ENCODE measurements at regions not wholly inside any gene's neighbourhood (a gene's known extent, or its start where the extent isn't known, plus 50 kb on each side); places are given as distances from the start of the nearest gene placed in this dataset.

DNA sequence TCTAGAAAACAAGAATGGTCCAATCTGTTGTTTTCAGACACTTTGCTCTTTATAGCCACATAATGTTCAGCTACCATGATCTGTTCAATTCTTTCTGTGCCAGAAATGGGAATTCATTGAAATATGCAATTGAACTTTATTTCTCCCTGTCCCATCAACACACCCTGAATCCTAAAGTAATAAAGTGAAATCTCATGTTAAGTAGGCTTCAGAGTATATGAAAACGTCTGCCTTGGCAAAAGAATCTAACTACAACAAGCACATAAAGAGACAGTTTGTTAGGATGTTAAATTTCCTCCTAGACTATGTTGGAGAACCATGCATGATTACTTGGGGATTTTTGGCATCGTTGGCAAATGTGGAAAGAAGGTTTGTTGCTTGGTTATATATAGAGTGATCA is 722.7 kb downstream of the XPNPEP1 start:
- H3K27me3 Mint-ChIP-seq, result no peaks in the 10 kb centered on the region
- no peaks in the 10 kb centered on the region for H3K36me3 Mint-ChIP-seq (ENCODE audit: low read depth)
- no peaks in the 10 kb centered on the region for H3K4me1 Mint-ChIP-seq (ENCODE audit: low read depth)
- no peak overlapping the region for H3K4me3 Mint-ChIP-seq
- H3K9me3 Mint-ChIP-seq, result peaks cover 10% of the 10 kb centered on the region
- no peak overlapping the region for H3K27ac Mint-ChIP-seq

DNA sequence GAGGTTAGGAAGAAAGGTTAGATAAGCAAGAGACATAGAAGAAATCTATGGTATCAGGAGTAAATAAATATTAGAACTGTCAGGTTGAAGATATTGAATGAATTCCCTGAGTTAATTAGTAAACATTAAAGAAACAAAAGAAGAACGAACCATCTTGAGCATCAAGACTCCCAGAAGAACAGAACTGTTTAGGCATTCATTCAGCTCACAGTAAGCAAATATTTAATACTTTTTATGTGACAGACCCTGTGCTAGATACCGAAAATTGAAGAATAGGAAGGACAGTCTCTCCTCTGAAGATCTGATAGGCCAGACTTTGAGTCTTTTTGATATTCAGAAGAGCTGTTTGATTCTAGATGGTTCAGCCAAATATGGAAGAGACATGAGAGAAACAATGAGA is 731.5 kb downstream of the XPNPEP1 start:
- no peaks in the 10 kb centered on the region for H3K27me3 Mint-ChIP-seq
- H3K27ac Mint-ChIP-seq, result no peak overlapping the region
- H3K36me3 Mint-ChIP-seq (ENCODE audit: low read depth), result no peaks in the 10 kb centered on the region
- no peaks in the 10 kb centered on the region for H3K4me1 Mint-ChIP-seq (ENCODE audit: low read depth)
- no peak overlapping the region for H3K4me3 Mint-ChIP-seq
- peaks cover 18% of the 10 kb centered on the region for H3K9me3 Mint-ChIP-seq

DNA sequence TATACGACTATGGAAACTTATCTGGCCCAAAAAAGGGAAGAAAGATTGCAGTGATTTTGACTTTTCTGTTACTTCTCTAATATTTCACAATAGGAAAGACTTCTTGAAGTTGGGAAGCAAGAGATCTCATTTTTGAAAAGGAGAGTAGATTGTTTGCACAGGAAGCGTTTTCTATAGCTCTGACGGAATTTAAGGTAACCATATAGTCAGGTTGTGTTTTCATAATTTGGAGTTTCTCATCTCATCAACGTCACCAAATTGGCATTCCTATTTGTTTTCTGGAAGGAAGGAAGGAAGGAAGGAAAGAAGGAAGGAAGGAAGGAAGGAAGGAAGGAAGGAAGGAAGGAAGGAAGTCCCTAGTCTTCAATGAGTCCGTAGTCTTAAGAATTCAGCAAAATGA is 732.0 kb downstream of the XPNPEP1 start:
- Mint-ChIP-seq H3K27me3 (no peaks in the 10 kb centered on the region), H3K36me3 (ENCODE audit: low read depth) (no peaks in the 10 kb centered on the region), H3K4me1 (ENCODE audit: low read depth) (no peaks in the 10 kb centered on the region), H3K27ac (no peak overlapping the region), H3K9me3 (peaks cover 18% of the 10 kb centered on the region), H3K4me3 (no peak overlapping the region)

DNA sequence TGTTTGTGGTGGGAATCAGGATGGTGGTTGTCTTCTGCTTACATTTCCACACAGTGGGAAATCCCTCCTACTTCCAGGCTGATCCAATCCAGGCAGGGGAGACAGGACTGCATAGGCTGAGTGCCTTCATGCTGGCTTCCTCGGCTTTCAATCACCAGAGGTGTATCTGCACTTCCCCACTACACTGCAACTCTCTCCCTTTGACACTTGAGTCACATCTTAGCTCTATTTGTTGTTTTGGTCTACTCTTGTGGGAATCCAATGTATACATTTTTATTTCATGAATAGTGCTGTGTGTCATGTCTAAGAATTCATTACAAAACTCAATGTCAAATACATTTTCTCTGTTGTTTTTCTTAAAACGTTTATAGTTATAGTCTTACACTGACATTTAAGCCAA is 735.6 kb downstream of the XPNPEP1 start:
- no peak overlapping the region for H3K4me3 Mint-ChIP-seq
- no peak overlapping the region for H3K27ac Mint-ChIP-seq
- H3K27me3 Mint-ChIP-seq, result no peaks in the 10 kb centered on the region
- H3K4me1 Mint-ChIP-seq (ENCODE audit: low read depth), result no peaks in the 10 kb centered on the region
- H3K36me3 Mint-ChIP-seq (ENCODE audit: low read depth), result no peaks in the 10 kb centered on the region
- H3K9me3 Mint-ChIP-seq, result peaks cover 32% of the 10 kb centered on the region

DNA sequence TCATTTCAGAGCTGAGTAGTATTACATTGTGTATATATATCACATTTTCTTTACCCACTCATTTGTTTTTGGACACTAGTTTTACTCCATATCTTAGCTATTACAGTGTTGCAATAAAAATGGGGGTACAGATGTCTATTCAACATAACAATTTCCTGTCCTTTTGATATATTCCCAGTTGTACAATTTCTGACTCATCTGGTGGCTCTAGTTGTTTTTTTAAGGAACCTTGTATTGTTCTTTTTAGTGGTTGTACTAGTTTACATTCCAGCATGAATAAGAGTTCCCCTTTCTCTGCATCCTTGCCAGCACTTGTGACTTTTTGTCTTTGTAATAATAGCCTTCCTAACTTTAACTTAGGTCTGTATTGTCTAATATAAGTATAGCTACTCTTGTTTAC is 739.9 kb downstream of the XPNPEP1 start:
- Mint-ChIP-seq H3K4me3 (no peak overlapping the region), H3K9me3 (peaks cover 23% of the 10 kb centered on the region), H3K36me3 (ENCODE audit: low read depth) (no peaks in the 10 kb centered on the region), H3K27ac (no peak overlapping the region), H3K27me3 (no peaks in the 10 kb centered on the region), H3K4me1 (ENCODE audit: low read depth) (no peaks in the 10 kb centered on the region)

DNA sequence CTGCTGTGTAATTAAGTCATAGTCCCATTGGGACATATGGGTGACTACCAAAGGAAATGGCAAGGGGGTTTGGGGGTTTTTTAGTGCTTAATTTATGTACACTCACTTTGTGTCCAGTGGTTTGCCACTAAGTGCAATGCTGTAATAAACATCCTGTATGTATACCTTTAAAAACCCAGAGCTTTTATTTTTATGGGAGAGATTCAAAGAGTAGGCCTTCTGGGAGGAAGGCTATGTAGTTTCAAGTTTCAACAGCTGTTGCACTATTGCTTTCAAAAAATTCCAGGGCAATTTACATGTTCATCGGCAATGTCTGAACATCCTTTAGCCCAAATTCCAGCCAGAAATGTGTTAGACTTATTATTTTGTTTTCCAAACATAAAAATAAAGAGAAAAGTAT is 744.7 kb downstream of the XPNPEP1 start:
- Mint-ChIP-seq H3K9me3 (peaks cover 5% of the 10 kb centered on the region), H3K27ac (no peak overlapping the region), H3K4me1 (ENCODE audit: low read depth) (no peaks in the 10 kb centered on the region), H3K36me3 (ENCODE audit: low read depth) (no peaks in the 10 kb centered on the region), H3K27me3 (no peaks in the 10 kb centered on the region), H3K4me3 (no peak overlapping the region)

DNA sequence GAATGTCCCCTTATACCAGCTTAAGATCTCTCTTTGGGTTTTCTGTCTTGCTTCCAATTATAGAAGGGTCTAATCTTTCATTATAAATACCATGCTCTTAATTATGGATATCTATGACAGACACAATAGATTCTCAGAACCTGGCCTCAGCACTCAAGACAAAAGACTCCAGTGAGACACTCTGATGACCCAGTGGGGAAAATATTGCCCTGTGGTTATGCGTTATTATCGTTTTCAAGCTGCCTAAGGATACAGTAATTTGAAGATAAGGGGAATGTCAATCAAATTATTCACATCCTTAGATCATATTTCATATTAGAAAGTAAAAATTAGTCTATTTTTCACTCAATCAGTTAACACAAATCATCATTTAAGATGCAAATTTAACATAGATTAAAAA is 748.8 kb downstream of the XPNPEP1 start:
- H3K36me3 Mint-ChIP-seq (ENCODE audit: low read depth), result no peaks in the 10 kb centered on the region
- no peak overlapping the region for H3K27ac Mint-ChIP-seq
- H3K27me3 Mint-ChIP-seq, result no peaks in the 10 kb centered on the region
- no peak overlapping the region for H3K4me3 Mint-ChIP-seq
- H3K4me1 Mint-ChIP-seq (ENCODE audit: low read depth), result no peaks in the 10 kb centered on the region
- H3K9me3 Mint-ChIP-seq, result peaks cover 4% of the 10 kb centered on the region

DNA sequence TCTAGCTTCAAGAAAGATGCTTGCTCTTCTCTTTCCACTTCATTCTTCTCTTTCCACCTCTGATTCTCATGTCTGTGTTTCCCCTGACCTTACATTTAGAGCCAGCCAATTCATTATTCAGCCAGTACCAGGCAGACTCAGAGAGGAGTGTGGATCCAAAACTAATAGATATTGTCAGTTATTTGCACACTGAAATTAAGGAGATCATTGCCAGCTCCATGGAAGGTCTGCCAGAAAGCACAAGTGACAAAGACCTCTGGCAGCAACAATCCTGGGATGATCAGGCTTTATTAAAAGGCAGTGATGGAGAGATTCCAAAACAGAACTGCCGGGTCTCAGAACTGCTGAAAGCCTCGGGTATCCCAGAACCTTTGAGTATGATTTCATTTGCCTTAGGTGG is 749.4 kb downstream of the XPNPEP1 start:
- peaks cover 4% of the 10 kb centered on the region for H3K9me3 Mint-ChIP-seq
- H3K4me1 Mint-ChIP-seq (ENCODE audit: low read depth), result no peaks in the 10 kb centered on the region
- no peak overlapping the region for H3K27ac Mint-ChIP-seq
- H3K36me3 Mint-ChIP-seq (ENCODE audit: low read depth), result no peaks in the 10 kb centered on the region
- H3K4me3 Mint-ChIP-seq, result no peak overlapping the region
- no peaks in the 10 kb centered on the region for H3K27me3 Mint-ChIP-seq

DNA sequence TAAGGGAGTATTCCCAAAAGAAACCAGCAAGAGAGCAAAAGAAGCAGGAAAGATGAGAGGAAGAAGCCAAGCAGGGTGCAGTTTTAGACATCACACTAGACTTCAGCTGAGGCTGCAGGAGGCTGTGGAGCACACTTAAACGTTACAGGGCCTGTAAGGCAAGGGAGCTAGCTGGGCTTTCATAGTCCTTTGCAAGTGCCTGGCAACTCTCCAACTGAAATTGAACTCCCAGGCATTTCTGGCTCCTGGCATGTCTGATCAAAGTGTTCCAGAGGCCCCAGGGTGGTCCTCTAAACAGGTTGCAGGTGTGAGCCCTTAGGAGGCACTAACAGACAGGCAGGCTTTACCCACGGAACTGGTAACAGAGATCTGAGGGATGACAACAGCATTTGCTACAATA is 750.2 kb downstream of the XPNPEP1 start:
- no peaks in the 10 kb centered on the region for H3K36me3 Mint-ChIP-seq (ENCODE audit: low read depth)
- H3K4me3 Mint-ChIP-seq, result no peak overlapping the region
- no peak overlapping the region for H3K27ac Mint-ChIP-seq
- no peaks in the 10 kb centered on the region for H3K4me1 Mint-ChIP-seq (ENCODE audit: low read depth)
- H3K27me3 Mint-ChIP-seq, result no peaks in the 10 kb centered on the region
- H3K9me3 Mint-ChIP-seq, result peaks cover 4% of the 10 kb centered on the region

DNA sequence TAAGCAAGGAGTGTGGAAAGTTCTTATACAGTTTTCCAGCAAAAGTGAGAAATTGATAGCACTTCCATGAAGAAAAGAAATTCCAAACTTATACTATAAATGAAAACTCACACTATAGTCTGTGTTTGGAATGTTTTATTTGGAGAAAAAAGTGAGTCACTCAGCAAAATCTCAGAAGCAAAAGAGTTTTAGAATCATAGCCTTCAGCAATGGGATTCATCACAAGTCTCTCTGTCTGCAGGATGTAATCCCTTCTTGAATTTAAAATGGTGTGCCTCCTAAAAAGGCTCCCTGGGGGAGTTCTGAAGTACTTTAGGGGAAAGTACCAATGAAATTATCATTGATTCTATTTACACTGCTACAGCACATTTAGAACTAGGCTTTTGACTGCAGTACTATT is 756.4 kb downstream of the XPNPEP1 start:
- Mint-ChIP-seq H3K4me3 (no peak overlapping the region), H3K27ac (no peak overlapping the region), H3K4me1 (ENCODE audit: low read depth) (no peaks in the 10 kb centered on the region), H3K36me3 (ENCODE audit: low read depth) (no peaks in the 10 kb centered on the region), H3K27me3 (no peaks in the 10 kb centered on the region), H3K9me3 (peaks cover 5% of the 10 kb centered on the region)

DNA sequence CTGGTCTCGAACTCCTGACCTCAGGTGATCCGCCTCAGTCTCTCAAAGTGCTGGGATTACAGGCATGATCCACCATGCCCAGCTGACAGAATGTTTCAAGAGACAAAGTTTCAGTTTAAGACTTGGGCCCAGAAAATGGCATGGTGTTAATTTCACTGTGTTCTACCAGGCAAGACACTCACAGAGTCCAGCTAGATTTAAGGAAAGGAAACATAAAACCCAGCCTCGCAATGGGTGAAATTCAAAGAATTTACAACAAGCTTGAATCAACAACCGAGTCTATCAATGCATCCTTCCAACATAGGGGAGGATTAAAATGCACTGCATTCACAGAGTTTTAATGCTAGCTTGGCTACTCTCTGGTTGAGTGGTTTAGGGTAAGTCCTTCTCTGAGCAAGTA is 764.0 kb downstream of the XPNPEP1 start:
- H3K4me3 Mint-ChIP-seq, result no peak overlapping the region
- H3K27ac Mint-ChIP-seq, result no peak overlapping the region
- H3K4me1 Mint-ChIP-seq (ENCODE audit: low read depth), result no peaks in the 10 kb centered on the region
- peaks cover 14% of the 10 kb centered on the region for H3K9me3 Mint-ChIP-seq
- no peaks in the 10 kb centered on the region for H3K36me3 Mint-ChIP-seq (ENCODE audit: low read depth)
- H3K27me3 Mint-ChIP-seq, result no peaks in the 10 kb centered on the region

DNA sequence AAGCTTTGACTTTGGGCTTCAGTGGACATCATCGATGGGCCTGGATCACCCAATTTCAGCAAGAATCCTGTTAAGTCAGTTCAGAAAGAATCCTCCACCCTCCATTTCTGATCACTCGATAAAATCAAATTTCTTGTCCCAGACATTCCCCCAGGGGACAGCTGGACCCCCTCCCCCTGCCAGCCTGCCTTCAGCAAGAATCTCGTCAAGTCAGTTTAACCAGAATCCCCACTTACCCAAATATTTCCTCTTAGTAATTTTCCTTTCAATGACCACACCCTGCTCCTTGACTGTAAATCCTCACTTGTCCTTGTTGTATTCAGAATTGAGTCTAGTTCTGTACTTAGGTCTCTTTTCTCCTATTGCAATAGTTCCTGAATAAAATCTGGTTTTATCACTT is 766.9 kb downstream of the XPNPEP1 start:
- peaks cover 15% of the 10 kb centered on the region for H3K9me3 Mint-ChIP-seq
- H3K27ac Mint-ChIP-seq, result no peak overlapping the region
- H3K27me3 Mint-ChIP-seq, result no peaks in the 10 kb centered on the region
- H3K4me1 Mint-ChIP-seq (ENCODE audit: low read depth), result no peaks in the 10 kb centered on the region
- H3K36me3 Mint-ChIP-seq (ENCODE audit: low read depth), result no peaks in the 10 kb centered on the region
- no peak overlapping the region for H3K4me3 Mint-ChIP-seq

DNA sequence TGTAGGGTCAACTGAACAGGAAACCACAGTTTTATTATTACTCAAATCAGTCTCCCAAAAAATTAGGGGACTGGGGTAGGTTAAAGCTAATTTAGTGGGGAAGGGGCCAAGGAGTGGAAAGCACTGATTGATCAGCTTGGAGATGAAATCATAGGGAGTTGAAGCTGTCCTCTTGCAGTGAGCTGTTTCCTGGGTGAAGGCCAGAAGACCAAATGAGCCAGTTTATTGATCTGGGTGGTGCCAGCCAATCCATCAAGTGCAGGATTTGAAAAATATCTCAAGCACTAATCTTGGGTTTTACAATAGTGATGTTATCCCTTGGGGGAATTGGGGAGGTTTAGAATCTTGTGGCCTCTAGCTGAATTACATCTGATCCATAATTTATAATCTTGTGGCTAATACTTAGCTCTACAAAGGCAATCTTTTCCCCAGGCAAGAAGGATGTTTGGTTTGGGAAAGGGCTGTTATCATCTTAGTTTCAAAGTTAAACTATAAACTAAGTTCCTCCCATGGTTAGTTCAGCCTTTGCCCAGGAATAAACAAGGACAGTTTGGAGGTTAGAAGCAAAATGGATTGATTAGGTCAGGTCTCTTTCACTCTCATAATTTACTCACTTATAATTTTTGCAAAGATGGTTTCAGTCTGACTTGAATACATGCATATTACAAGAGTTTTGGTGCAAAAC is 773.5 kb downstream of the XPNPEP1 start:
- H3K4me1 Mint-ChIP-seq (ENCODE audit: low read depth), result no peaks in the 10 kb centered on the region
- no peaks in the 10 kb centered on the region for H3K27me3 Mint-ChIP-seq
- no peaks in the 10 kb centered on the region for H3K36me3 Mint-ChIP-seq (ENCODE audit: low read depth)
- no peak overlapping the region for H3K4me3 Mint-ChIP-seq
- peaks cover 7% of the 10 kb centered on the region for H3K9me3 Mint-ChIP-seq
- no peak overlapping the region for H3K27ac Mint-ChIP-seq

DNA sequence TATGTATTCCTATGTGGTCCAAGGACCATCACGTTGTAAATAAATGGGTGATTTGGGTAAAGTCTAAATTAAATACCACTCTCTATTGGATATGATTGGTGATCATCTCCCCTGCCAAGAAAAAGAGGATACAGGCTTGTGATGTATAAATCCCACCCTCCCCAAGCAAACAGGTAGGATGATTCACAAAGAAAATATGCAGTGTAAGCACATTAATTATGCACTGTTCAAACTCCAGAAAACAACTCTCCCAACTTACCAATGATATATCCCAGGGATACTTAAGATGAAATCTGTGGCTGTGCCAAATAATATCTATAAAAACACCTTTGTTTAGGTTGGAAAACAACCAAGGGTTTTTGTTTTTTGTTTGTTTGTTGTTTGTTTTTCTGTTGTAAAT is 795.9 kb downstream of the XPNPEP1 start:
- Mint-ChIP-seq H3K4me3 (no peak overlapping the region), H3K27me3 (no peaks in the 10 kb centered on the region), H3K36me3 (ENCODE audit: low read depth) (no peaks in the 10 kb centered on the region), H3K9me3 (peaks cover 4% of the 10 kb centered on the region), H3K4me1 (ENCODE audit: low read depth) (no peaks in the 10 kb centered on the region), H3K27ac (no peak overlapping the region)

DNA sequence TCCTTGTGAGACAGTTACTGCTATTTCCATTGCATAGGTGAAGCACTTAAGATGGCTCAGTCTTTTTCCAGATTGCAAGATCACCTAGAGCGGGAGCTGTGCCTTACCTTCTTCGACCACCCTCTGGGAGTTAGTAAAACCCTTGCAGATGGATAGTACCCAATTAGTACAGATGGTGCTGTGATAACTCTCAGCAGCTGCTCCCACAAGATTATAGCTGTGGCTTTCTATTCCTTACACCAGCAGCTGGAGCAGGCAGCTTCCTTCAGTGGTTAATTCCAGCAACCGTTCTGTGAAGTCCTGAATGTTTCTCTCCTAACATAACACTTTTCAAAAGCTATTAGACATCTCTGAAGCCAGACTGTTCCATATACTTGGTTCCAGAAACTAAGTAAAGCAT is 796.8 kb downstream of the XPNPEP1 start:
- Mint-ChIP-seq H3K9me3 (peaks cover 9% of the 10 kb centered on the region), H3K27ac (no peak overlapping the region), H3K4me3 (no peak overlapping the region), H3K36me3 (ENCODE audit: low read depth) (no peaks in the 10 kb centered on the region), H3K27me3 (no peaks in the 10 kb centered on the region), H3K4me1 (ENCODE audit: low read depth) (no peaks in the 10 kb centered on the region)

DNA sequence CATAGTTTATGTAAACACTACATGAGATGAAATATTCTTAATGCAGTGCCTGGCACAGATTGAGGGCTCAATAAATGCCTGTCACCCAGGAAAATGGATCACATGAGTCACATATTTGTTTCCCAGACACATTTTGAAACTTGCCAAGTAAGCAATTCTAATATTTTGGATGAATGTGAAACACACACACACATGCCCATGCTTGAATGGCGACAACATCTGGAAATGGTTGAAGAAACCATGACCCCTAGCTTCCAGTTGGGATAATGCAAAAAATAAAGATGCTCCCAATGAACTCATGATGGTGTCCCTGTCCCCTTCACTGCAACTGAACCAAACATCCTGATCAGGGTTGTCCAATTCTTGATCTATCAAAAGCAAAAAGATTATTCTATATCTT is 797.3 kb downstream of the XPNPEP1 start:
- Mint-ChIP-seq H3K4me3 (no peak overlapping the region), H3K27me3 (no peaks in the 10 kb centered on the region), H3K4me1 (ENCODE audit: low read depth) (no peaks in the 10 kb centered on the region), H3K9me3 (peaks cover 9% of the 10 kb centered on the region), H3K27ac (no peak overlapping the region), H3K36me3 (ENCODE audit: low read depth) (no peaks in the 10 kb centered on the region)
